ENCODE measurements at regions not wholly inside any gene's neighbourhood (a gene's known extent, or its start where the extent isn't known, plus 50 kb on each side); places are given as distances from the start of the nearest gene placed in this dataset.

- no peaks in the 10 kb centered on the region for H4K20me1 ChIP-seq (ENCODE audit: control insufficient read depth, insufficient read depth, low read length, poor library complexity, severe bottlenecking)
- H3K9ac ChIP-seq (ENCODE audit: low read length): no peak overlapping the region
- Mint-ChIP-seq H3K4me1 (no peaks in the 10 kb centered on the region), H3K27me3 (peaks cover 3% of the 10 kb centered on the region), H3K4me3 (no peak overlapping the region), H3K9me3 (ENCODE audit: insufficient read depth) (no peaks in the 10 kb centered on the region), H3K27ac (no peak overlapping the region)
- H3K27ac ChIP-seq (ENCODE audit: low read length in 2 of 2): no peak overlapping the region
- no peaks in the 10 kb centered on the region for H3K79me2 ChIP-seq (ENCODE audit: control insufficient read depth, insufficient read depth, low read length)
- peaks cover 0 to 2% (median 0%) of the 10 kb centered on the region in 4 experiments for H3K27me3 ChIP-seq (replicated peaks in 1 of 4; ENCODE audit: control extremely low read depth in 1 of 4, control insufficient read depth in 3 of 4, insufficient read depth in 4 of 4, low read length in 3 of 4)
- ATAC-seq (ENCODE audit: low read depth) (no peak), DNase-seq (no peak)
- no peaks in the 10 kb centered on the region for H3K4me1 ChIP-seq (ENCODE audit: control insufficient read depth in 2 of 2, insufficient read depth in 2 of 2, low read length in 2 of 2)
- POLR2A ChIA-PET: interaction anchor here (0.7 kb wide), 1 partner anchor 130 kb away, joined by 3 read pairs; no protein-coding TSS in a partner anchor
- TF ChIP-seq CTCF (IDR thresholded peaks at IDR 0.05) (no peak), EZH2 (IDR thresholded peaks at IDR 0.05; ENCODE audit: borderline replicate concordance, insufficient read depth, low read depth, low read length, poor library complexity, severe bottlenecking) (no peak)
- WGBS (ENCODE audit: insufficient coverage): 91% methylated on average over 8 of the region's 11 CpGs
- CTCF ChIA-PET: no interaction called here
- no peak overlapping the region for H3K4me3 ChIP-seq (ENCODE audit: control extremely low read depth in 1 of 5, extremely low read depth in 1 of 5, insufficient read depth in 1 of 5, low read depth in 2 of 5, low read length in 4 of 5)
- no peaks in the 10 kb centered on the region for H3K36me3 ChIP-seq (replicated peaks in 1 of 2; ENCODE audit: control extremely low read depth in 1 of 2, control insufficient read depth in 1 of 2, extremely low read depth in 1 of 2, insufficient read depth in 2 of 2, low read length in 1 of 2)
- no peak overlapping the region for H3K4me2 ChIP-seq (replicated peaks; ENCODE audit: low read depth, low read length, poor library complexity, severe bottlenecking)
- no peaks in the 10 kb centered on the region for H3K9me3 ChIP-seq (ENCODE audit: control extremely low read depth in 1 of 3, control insufficient read depth in 2 of 3, insufficient read depth in 1 of 3, low read length in 2 of 3)
- H2AFZ ChIP-seq (ENCODE audit: insufficient read depth, low read depth, low read length, poor library complexity, severe bottlenecking): no peak overlapping the region
- intact Hi-C loops (cut with micrococcal nuclease): no loop called here
Measured at GRCh38 chr6:21309807-21310221, 283.7 kb upstream of the SOX4 start.

DNA sequence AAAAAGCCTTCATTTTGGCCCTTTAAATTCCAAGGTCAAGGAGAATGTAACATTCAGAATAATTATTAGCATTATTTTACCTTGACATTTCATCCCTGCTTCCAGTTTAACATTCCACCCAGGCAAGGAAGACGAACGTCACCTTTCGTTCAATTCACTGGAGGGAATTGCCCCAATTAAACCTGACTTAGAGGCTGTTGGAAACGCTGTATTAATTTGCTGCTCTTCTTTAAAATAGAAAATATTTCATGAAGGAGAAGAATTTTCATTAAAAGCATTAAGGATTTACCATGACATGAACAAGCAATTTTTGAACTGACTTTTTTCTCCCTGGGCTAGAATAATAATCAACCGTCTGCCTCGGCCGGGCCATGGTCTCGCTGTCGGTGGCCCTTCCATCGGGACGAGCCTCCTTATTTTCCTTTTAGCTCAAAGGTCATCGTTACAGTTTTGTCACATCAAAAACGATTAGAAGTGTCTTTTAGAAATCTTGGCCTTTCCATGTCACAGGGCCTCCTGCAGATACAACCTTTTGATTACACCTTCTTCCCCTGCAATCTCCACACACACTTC, 282.9 kb upstream of the SOX4 start:
- H3K4me3 ChIP-seq (ENCODE audit: control extremely low read depth in 1 of 5, extremely low read depth in 1 of 5, insufficient read depth in 1 of 5, low read depth in 2 of 5, low read length in 4 of 5): no peak overlapping the region
- Mint-ChIP-seq H3K4me3 (no peak overlapping the region), H3K27ac (no peak overlapping the region), H3K4me1 (no peaks in the 10 kb centered on the region), H3K9me3 (ENCODE audit: insufficient read depth) (no peaks in the 10 kb centered on the region), H3K27me3 (peaks cover 3% of the 10 kb centered on the region)
- no peaks in the 10 kb centered on the region for H3K79me2 ChIP-seq (ENCODE audit: control insufficient read depth, insufficient read depth, low read length)
- no peak for TF ChIP-seq CTCF (IDR thresholded peaks at IDR 0.05)
- TF ChIP-seq EZH2 (IDR thresholded peaks at IDR 0.05; ENCODE audit: borderline replicate concordance, insufficient read depth, low read depth, low read length, poor library complexity, severe bottlenecking): no peak
- H3K9ac ChIP-seq (ENCODE audit: low read length): no peak overlapping the region
- DNase-seq: no peak
- H3K4me1 ChIP-seq (ENCODE audit: control insufficient read depth in 2 of 2, insufficient read depth in 2 of 2, low read length in 2 of 2): no peaks in the 10 kb centered on the region
- no peak for ATAC-seq (ENCODE audit: low read depth)
- H3K9me3 ChIP-seq (ENCODE audit: control extremely low read depth in 1 of 3, control insufficient read depth in 2 of 3, insufficient read depth in 1 of 3, low read length in 2 of 3): no peaks in the 10 kb centered on the region
- peaks cover 0 to 2% (median 0%) of the 10 kb centered on the region in 4 experiments for H3K27me3 ChIP-seq (replicated peaks in 1 of 4; ENCODE audit: control extremely low read depth in 1 of 4, control insufficient read depth in 3 of 4, insufficient read depth in 4 of 4, low read length in 3 of 4)
- intact Hi-C loops (cut with micrococcal nuclease): no loop called here
- H3K36me3 ChIP-seq (replicated peaks in 1 of 2; ENCODE audit: control extremely low read depth in 1 of 2, control insufficient read depth in 1 of 2, extremely low read depth in 1 of 2, insufficient read depth in 2 of 2, low read length in 1 of 2): no peaks in the 10 kb centered on the region
- ChIA-PET CTCF (no interaction called here), POLR2A (no interaction called here)
- no peak overlapping the region for H3K4me2 ChIP-seq (replicated peaks; ENCODE audit: low read depth, low read length, poor library complexity, severe bottlenecking)
- 98% methylated on average over 9 of the region's 13 CpGs for WGBS (ENCODE audit: insufficient coverage)
- H2AFZ ChIP-seq (ENCODE audit: insufficient read depth, low read depth, low read length, poor library complexity, severe bottlenecking): no peak overlapping the region
- no peaks in the 10 kb centered on the region for H4K20me1 ChIP-seq (ENCODE audit: control insufficient read depth, insufficient read depth, low read length, poor library complexity, severe bottlenecking)
- no peak overlapping the region for H3K27ac ChIP-seq (ENCODE audit: low read length in 2 of 2)

All from B cell (primary cell).